Renal cortical epithelial cell (primary cell): ENCODE measurements at regions not wholly inside any gene's neighbourhood (a gene's known extent, or its start where the extent isn't known, plus 50 kb on each side); places are given as distances from the start of the nearest gene placed in this dataset.
"Not testable (repeated sequence)": the region's sequence is repeated elsewhere in the genome, so short reads cannot be mapped to it uniquely, and the experiment has no call there.

Experiments
- DNase-seq: peaks from one replicate; pipeline ENCODE4 v3.0.0-alpha.2; 2011; ENCODE audit warnings: low read depth

DNA sequence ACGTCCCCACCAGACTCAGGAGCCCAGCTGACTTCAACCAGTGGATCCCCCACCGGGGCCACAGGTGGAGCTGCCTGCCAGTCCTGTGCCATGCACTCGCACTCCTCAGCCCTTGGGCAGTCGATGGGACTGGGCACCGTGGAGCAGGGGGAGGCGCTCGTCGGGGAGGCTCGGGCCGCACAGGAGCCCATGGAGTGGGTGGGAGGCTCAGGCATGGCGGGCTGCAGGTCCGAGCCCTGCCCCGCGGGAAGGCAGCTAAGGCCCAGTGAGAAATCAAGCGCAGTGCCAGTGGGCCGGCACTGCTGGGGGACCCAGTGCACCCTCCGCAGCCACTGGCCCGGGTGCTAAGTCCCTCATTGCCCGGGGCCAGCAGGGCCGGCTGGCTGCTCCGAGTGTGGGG lies 52.3 kb upstream of the LRRC30 start:
- DNase-seq, result not testable (repeated sequence)

DNA sequence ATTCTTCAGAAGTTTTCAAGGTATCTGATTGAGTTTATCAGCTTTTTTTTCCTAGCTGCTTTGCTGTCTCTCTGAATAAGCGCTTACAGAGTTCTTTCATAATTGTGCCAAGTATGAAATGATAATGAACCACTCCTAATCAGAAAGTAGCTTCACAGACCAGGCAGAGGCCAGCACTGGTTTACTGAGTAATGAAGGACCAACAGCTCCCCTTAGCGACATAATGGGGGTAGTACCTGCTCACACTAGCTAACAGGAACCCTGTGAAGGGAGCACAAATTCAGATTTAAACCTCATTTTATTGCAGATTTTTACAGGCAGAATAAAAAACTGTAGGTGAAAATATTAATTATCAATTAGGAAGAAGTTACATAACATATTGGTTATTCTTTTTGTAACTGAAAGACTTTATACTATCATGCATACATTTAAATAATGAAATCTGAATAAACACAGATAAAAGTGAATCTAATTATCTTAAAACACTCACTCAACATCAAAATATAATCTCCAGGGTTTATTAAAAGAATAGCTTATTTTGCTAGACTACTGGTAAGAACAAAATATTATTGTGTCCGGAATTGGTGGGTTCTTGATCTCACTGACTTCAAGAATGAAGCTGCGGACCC lies 53.7 kb upstream of the LRRC30 start:
- DNase-seq, result peak; percentile 70

DNA sequence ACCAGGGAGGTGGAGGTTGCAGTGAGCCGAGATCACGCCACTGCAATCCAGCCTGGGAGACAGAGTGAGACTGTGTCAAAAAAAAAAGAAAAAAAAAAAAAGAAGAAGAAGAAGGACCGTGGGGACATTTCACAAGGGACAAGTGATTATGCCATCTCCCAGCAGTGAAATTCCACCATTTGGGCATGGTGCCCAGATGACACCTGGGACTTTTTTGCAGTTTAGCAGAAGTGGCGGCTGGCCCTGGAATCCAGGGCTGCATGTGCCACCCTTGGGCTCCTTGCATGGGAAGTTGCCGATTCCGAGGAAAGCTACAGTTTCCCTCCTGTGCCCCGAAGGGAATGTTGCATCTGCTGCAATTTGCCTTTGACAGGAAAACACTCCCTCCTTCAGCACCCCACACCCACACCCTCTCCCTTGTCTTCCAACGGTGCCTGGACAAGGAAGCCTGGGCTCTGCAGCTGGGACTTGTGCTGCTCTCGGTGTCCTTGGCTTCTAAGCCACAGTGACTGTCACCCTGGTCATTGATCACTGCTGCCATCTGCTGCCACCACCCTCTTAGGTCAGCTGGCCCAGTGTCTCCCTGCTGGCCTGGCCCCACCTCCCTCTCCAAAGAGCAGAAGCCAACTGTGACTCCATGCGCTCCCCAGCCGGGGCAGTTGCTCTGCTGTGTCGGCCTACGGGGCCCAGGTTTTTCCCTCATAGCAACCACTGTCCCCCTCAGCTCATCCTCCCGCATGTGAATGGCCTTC lies 56.4 kb upstream of the LRRC30 start:
- DNase-seq, result peak; percentile 7

DNA sequence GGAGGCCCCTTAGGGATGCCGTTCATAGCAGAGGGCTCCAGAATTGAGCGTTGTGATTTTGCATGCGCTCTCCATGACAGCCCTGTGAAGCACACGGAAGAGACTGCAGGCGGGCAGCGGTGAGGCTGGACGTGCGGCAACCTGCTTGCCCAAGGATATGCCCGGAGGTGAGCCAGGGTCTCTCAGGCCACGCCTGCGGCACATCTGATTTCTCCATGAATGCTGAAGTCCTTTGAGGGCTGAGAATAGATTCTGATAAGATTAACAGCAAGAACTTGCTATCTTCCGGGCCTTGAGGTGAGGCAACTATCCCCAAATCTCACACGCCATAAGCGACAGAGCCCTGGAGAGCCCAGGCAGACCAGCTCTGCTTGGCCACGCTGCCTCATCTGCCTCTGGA lies 55.6 kb upstream of the LAMA1 start:
- DNase-seq, result no peak

DNA sequence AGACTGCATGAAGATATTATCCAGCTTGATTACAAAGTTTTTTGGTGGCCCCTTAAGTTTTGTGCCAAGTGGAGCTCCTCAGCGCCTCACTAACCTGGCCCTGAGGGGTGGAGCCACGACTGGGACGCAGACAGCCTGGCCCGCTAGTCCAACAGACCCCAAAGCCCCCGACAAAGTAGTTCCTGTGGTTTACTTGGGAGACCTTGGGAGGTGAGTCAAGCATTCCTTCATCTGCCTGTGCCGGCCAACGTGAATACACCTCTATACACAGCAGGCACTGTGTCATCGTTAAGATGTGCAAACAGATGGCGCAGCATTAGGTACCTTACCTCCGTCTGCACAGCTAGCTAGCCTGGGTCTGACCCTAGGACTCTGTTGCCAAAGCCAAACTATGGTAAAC lies 55.0 kb upstream of the LAMA1 start:
- DNase-seq, result no peak

DNA sequence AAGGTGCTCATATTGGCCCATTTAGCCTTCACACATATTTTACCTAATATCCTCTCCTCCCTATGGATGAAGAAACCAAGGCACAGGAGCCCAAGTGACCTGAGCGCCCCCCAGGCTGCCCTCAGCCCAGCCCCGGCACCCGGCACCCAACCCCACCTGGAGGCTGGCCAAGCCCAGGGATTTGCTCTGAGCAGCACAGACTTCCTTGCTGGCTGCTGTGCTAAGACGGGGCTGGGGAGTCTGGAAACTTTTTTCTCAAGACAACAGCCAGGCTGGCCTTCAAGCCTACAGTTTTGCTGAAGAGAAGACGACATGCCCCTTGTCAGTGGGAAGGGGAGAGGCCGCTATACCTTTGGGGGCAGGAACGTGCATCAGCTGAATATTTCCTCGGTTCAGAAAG lies 52.7 kb upstream of the LAMA1 start:
- DNase-seq, result no peak

DNA sequence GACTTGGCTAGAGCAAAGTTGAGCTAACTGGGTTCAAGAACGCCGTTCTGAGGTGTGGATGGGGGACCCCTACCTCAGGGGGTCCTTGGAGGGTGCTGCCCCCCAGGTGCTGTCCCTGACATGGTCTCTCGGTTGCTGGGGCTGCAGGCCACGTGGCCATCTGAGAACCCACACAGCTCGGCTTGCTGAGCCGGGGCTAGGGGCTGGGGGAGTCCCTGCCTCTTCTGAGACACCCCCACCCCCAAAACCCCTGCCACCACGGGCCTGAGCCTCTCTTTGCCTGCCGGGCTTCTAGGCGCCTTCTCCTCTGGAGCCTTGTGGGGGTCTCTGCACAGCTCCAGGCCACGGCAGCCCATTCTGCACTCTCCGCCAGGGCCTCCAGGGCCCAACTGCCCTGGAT lies 52.0 kb upstream of the LAMA1 start:
- DNase-seq, result no peak

DNA sequence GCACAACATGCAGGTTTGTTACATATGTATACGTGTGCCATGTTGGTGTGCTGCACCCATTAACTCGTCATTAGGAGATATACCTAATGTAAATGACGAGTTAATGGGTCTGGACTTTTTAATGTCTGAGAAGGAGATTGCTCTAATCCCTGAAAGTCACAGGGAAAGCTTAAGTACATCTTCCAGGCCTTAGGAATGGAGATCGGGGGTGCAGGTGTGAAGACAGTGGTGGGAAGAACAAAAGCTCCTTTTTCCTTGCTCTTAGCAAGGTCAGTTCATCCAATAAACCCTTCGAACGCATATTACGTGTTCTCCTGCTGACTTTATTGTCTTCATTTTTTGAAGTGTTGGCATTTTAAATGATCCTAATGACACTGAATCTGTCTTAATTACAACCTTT lies 50.8 kb upstream of the LAMA1 start:
- DNase-seq, result no peak
